Endothelial cell of umbilical vein (primary cell): ENCODE measurements at regions not wholly inside any gene's neighbourhood (a gene's known extent, or its start where the extent isn't known, plus 50 kb on each side); places are given as distances from the start of the nearest gene placed in this dataset.

ENCODE experiments used
- CTCF ChIP-seq, 2 donors: IDR thresholded peaks; 1 replicate in 1 of 2; 2 replicates in 1 of 2; pipeline ENCODE4 v1.5.1; 2011; ENCODE audit warnings: low read length in 2 of 2, mild to moderate bottlenecking in 2 of 2, moderate library complexity in 2 of 2, control low read depth in 1 of 2, inconsistent platforms in 1 of 2, low read depth in 1 of 2; ENCODE audit not compliant: insufficient read depth in 1 of 2; ENCODE audit errors: extremely low read depth in 1 of 2
- POLR2A ChIP-seq: IDR thresholded peaks from 2 replicates; pipeline ENCODE4 v1.6.1; 2012; ENCODE audit warnings: low read depth, mild to moderate bottlenecking, control low read depth, low read length

GRCh38 chr1:199743227-199743626 is 284.3 kb upstream of the NR5A2 start:
- TF ChIP-seq POLR2A (no peak), CTCF (IDR thresholded peaks at IDR 0.05; ENCODE audit: extremely low read depth in 1 of 2, insufficient read depth in 1 of 2, low read depth in 1 of 2, low read length in 2 of 2) (no peak)
